A673 (cell line): ENCODE measurements at regions not wholly inside any gene's neighbourhood (a gene's known extent, or its start where the extent isn't known, plus 50 kb on each side); places are given as distances from the start of the nearest gene placed in this dataset.

Experiments used
- BruUV-seq: library from RNA; stranded (reverse); fragments of 400-500 nt; replicated peaks from 2 replicates; lab custom pipeline; 2021; lab: Mats Ljungman, UMichigan
- CTCF ChIA-PET: fragments of 300-600 bp; sonication (Branson Sonifier 250); formaldehyde crosslinking; loops from one replicate; lab custom pipeline; 2022; ENCODE audit warnings: antibody characterized with exemption; lab: Charles Lee
- POLR2A ChIA-PET: fragments of 300-600 bp; sonication (Branson Sonifier 250); formaldehyde crosslinking; loops from one replicate; lab custom pipeline; 2022; ENCODE audit warnings: antibody characterized with exemption; ENCODE audit not compliant: low non-redundant PET; lab: Charles Lee
- DNase-seq: peaks from one replicate; pipeline ENCODE4 v3.0.0-alpha.2; 2015; ENCODE audit warnings: low spot score
- H3K27ac ChIP-seq: fragments of 200-600 bp; sonication (generic); 2 replicates; pipeline ENCODE4 v1.5.1; 2016; ENCODE audit warnings: mixed run types, low read depth, mild to moderate bottlenecking, mixed read lengths, antibody characterized with exemption, low read length; ENCODE audit not compliant: poor library complexity, severe bottlenecking
- H3K27me3 ChIP-seq: fragments of 200-600 bp; sonication (generic); replicated peaks from 2 replicates; pipeline ENCODE4 v1.6.1; 2017; ENCODE audit warnings: mixed run types, low read depth, mild to moderate bottlenecking, mixed read lengths, antibody characterized with exemption, low read length; ENCODE audit not compliant: insufficient read depth, poor library complexity
- H3K36me3 ChIP-seq: fragments of 200-600 bp; sonication (generic); 2 replicates; pipeline ENCODE4 v1.6.1; 2016; ENCODE audit warnings: mixed run types, mild to moderate bottlenecking, mixed read lengths, antibody characterized with exemption, low read length; ENCODE audit not compliant: insufficient read depth, poor library complexity, severe bottlenecking
- H3K4me1 ChIP-seq: fragments of 200-600 bp; sonication (generic); 2 replicates; pipeline ENCODE4 v1.6.1; 2017; ENCODE audit warnings: mixed run types, mild to moderate bottlenecking, mixed read lengths, antibody characterized with exemption, low read length; ENCODE audit not compliant: insufficient read depth, poor library complexity, severe bottlenecking
- H3K4me3 ChIP-seq: fragments of 200-600 bp; sonication (generic); 2 replicates; pipeline ENCODE4 v1.5.1; 2016; ENCODE audit warnings: low read depth, mixed run types, mild to moderate bottlenecking, mixed read lengths, low read length; ENCODE audit not compliant: poor library complexity, severe bottlenecking
- H3K9me3 ChIP-seq: fragments of 200-600 bp; sonication (generic); 2 replicates; pipeline ENCODE4 v1.6.1; 2016; ENCODE audit warnings: mixed run types, low read depth, mild to moderate bottlenecking, mixed read lengths, antibody characterized with exemption, low read length; ENCODE audit not compliant: poor library complexity, severe bottlenecking
- EZH2 ChIP-seq: fragments of 200-600 bp; sonication (generic); IDR thresholded peaks from 2 replicates; pipeline ENCODE4 v1.6.1; 2017; ENCODE audit warnings: borderline replicate concordance, low read depth, mild to moderate bottlenecking, mixed read lengths, antibody characterized with exemption, low read length; ENCODE audit not compliant: poor library complexity, severe bottlenecking
- intact Hi-C: fragments of 100-400 bp; cut with micrococcal nuclease; formaldehyde crosslinking; loops from one replicate; pipeline ENCODE4 v1.10.0; 2022; ENCODE audit not compliant: unreplicated experiment
- TF ChIP-seq, protein P1 (sequence below): fragments of 300-800, 200-600 bp; sonication (generic); conservative IDR thresholded peaks from 2 replicates; pipeline ENCODE4 v1.5.1; 2017; ENCODE audit warnings: low read depth, mild to moderate bottlenecking, antibody characterized with exemption, low read length, moderate library complexity, mixed read lengths

DNA sequence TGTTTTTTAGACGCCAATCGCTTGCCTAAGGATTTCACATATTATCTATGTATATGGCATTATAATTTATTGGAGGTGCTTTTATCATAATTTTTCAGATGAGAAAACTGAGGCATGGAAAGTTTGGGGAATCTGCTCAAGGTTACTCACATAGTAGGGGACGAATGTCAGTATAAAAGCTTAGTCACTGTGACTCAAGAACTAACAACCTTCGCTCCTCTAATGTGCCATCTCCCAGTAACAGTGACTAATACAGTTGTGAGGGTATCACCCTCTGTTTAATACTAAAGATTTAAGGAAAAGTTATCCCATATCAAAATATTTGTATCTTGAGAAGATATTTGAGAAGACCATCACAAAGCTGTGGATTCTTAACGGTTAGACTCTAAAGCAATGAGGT, 353.1 kb upstream of the SPOCK3 start:
- intact Hi-C loops, result no loop called here
- no peak overlapping the region for H3K27ac ChIP-seq
- ChIA-PET CTCF (no interaction called here), POLR2A (no interaction called here)
- BruUV-seq, result no TSS peak
- H3K36me3 ChIP-seq, result no peaks in the 10 kb centered on the region
- no peaks in the 10 kb centered on the region for H3K27me3 ChIP-seq
- H3K9me3 ChIP-seq, result no peaks in the 10 kb centered on the region
- H3K4me1 ChIP-seq, result no peaks in the 10 kb centered on the region
- no peak for DNase-seq
- H3K4me3 ChIP-seq, result no peak overlapping the region
- TF ChIP-seq EZH2, result no peak
- TF ChIP-seq, protein P1, sequence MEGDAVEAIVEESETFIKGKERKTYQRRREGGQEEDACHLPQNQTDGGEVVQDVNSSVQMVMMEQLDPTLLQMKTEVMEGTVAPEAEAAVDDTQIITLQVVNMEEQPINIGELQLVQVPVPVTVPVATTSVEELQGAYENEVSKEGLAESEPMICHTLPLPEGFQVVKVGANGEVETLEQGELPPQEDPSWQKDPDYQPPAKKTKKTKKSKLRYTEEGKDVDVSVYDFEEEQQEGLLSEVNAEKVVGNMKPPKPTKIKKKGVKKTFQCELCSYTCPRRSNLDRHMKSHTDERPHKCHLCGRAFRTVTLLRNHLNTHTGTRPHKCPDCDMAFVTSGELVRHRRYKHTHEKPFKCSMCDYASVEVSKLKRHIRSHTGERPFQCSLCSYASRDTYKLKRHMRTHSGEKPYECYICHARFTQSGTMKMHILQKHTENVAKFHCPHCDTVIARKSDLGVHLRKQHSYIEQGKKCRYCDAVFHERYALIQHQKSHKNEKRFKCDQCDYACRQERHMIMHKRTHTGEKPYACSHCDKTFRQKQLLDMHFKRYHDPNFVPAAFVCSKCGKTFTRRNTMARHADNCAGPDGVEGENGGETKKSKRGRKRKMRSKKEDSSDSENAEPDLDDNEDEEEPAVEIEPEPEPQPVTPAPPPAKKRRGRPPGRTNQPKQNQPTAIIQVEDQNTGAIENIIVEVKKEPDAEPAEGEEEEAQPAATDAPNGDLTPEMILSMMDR, result no peak

DNA sequence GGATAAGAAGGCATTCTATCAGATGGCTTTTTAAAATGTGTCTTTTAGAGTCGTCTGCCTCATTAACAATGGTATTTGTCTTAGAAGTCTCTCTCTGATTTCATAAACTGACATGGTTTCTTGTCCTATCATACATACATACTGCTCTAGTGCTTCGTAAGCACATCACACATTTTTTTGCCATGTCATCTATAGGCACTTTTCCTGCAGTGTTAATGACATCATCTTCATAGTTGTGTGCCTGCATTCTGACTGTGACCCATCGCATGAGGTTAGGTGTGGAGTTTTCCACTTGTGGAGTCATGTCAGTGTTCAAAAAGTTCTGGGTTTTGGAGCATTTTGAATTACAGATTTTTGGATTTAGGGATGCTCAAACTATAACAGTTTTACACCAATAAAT, 361.6 kb upstream of the SPOCK3 start:
- no peak for TF ChIP-seq EZH2
- TF ChIP-seq, protein P1, result no peak
- no peaks in the 10 kb centered on the region for H3K9me3 ChIP-seq
- no peak overlapping the region for H3K27ac ChIP-seq
- no TSS peak for BruUV-seq
- no peaks in the 10 kb centered on the region for H3K27me3 ChIP-seq
- DNase-seq, result no peak
- ChIA-PET POLR2A (no interaction called here), CTCF (no interaction called here)
- intact Hi-C loops, result no loop called here
- H3K4me1 ChIP-seq, result no peaks in the 10 kb centered on the region
- no peak overlapping the region for H3K4me3 ChIP-seq
- H3K36me3 ChIP-seq, result no peaks in the 10 kb centered on the region

DNA sequence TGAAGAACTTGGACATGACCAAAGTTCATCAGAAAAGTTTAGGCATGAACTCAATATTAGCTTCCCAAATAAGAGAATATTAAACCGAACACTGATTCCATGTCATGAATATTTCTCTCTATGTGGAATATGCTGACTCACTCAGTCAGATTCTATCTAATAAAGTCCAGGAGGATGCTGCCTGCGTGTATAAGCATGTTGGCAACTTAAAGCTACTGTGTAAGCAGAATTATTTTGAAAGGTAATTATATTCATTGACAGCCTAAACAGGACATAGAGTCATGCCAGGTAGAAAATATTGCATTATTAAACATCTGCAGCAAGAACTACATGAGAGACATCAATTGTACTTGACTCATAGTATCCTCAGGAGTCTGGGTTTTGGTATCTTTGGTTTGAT, 367.9 kb upstream of the SPOCK3 start:
- no TSS peak for BruUV-seq
- TF ChIP-seq EZH2, result no peak
- TF ChIP-seq, protein P1, result no peak
- intact Hi-C loops, result no loop called here
- ChIA-PET POLR2A (no interaction called here), CTCF (no interaction called here)
- H3K36me3 ChIP-seq, result no peaks in the 10 kb centered on the region
- H3K27me3 ChIP-seq, result no peaks in the 10 kb centered on the region
- DNase-seq, result no peak
- no peaks in the 10 kb centered on the region for H3K4me1 ChIP-seq
- H3K27ac ChIP-seq, result no peak overlapping the region
- H3K4me3 ChIP-seq, result no peak overlapping the region
- no peaks in the 10 kb centered on the region for H3K9me3 ChIP-seq
